GM18507 (cell line): ENCODE measurements at regions not wholly inside any gene's neighbourhood (a gene's known extent, or its start where the extent isn't known, plus 50 kb on each side); places are given as distances from the start of the nearest gene placed in this dataset.
"Not testable (repeated sequence)": the region's sequence is repeated elsewhere in the genome, so short reads cannot be mapped to it uniquely, and the experiment has no call there.

Source experiments
- DNase-seq: peaks from one replicate; pipeline ENCODE4 v3.0.0; 2011; ENCODE audit warnings: low read depth; ENCODE audit not compliant: insufficient read length; ENCODE audit errors: extremely low spot score
- FAIRE-seq: peaks from 2 replicates; lab custom pipeline; 2011; peaks lifted over from hg19 to GRCh38; lab: Jason Lieb, UNC

DNA sequence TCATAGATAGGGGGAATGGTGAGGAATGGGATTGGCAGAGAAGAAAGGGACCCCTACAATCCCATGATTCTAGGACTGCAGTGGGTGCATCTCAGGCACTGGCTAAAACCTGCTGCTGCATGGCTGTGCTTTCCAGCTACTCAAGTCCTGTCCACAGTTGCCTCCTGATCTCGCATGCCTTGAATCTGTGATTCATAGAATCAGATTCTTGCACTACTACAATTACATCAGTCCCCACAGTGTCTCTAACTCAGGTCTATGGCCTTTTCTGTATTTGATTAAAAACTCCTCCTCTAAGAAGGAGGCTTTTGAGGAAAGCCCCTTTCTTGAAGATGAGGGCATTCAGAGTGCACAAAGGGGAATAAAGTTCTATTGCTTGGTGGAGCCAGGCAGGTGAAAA is 117.4 kb downstream of the LRATD1 start:
- FAIRE-seq, result no peak
- DNase-seq, result no peak

DNA sequence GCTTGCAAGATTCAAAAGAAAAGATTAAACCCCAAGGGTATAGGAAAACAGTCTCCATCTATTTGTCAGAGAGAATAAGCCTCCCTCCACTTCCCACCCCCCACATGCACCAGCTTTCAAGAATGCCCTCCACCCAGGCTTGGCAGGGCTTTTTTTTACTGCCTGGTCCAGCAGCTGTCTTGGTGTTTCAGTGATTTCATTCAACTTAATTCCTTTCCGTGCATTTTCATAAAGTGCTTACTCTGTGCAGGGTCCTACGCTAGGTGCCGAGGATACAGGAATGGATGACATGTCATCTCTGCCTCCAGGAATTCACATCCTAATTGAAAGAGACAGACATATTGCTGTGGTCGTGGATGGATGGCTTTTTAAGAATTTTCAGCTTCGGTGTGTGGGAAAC is 117.9 kb downstream of the LRATD1 start:
- FAIRE-seq, result no peak
- DNase-seq, result no peak

DNA sequence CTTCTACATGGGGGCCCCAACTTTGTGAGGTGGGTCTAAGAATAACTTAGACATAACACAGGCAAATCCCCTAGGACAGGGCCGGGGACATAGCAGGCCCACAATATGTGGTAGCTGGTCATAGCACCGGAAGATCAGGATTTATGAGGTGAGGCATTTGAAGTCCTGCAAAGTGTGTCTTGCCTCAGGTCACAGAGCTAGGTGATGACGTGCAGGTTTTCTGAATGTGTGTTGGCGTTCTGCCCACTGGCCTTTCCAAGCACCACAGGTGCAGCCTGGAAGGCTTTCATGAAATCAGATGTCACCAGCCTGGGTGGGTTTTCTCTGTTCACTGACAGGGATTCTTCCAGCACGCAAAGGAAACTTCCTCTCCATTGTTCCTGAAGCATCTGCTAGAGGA is 119.1 kb downstream of the LRATD1 start:
- FAIRE-seq (no peak), DNase-seq (no peak)

DNA sequence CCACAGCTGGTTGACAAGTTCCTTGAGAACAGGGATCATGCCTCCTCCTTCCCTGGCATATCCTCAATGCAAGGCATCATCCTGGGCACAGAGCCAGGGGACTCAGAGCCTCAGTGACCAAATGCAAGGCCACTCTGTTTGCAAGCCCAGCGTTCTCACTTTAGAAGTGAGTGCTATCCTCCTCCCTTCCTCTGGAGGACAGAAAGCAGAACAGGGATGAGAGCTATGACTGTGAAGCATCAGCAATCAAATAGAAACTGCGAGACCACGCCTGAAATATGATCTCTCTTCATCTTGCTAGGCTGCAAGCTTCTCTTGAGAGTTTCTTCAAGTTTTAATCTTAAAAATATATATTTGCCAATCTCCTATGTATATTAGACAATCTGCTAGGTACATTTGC is 119.8 kb downstream of the LRATD1 start:
- FAIRE-seq, result no peak
- no peak for DNase-seq

DNA sequence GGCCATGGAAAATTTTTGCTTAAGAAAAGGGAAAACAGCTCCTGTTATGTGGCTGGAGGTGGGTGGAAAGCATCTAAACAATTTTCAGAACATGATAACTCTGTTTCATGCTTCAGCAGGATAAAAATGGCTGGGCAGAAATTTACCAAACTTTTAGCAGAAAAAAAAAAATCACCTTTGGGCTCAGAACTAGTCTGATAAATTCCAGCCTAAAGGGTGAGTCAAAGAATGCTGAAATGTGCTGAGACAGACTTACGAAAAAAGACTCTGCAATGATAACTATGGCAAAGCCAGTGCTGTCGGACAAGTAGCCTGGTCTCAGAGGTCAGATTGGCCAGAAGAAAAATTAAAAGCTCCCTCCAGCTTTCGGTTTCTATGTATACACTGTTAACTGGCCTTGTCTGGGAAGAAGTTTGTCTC is 123.6 kb downstream of the LRATD1 start:
- DNase-seq (no peak), FAIRE-seq (no peak)

DNA sequence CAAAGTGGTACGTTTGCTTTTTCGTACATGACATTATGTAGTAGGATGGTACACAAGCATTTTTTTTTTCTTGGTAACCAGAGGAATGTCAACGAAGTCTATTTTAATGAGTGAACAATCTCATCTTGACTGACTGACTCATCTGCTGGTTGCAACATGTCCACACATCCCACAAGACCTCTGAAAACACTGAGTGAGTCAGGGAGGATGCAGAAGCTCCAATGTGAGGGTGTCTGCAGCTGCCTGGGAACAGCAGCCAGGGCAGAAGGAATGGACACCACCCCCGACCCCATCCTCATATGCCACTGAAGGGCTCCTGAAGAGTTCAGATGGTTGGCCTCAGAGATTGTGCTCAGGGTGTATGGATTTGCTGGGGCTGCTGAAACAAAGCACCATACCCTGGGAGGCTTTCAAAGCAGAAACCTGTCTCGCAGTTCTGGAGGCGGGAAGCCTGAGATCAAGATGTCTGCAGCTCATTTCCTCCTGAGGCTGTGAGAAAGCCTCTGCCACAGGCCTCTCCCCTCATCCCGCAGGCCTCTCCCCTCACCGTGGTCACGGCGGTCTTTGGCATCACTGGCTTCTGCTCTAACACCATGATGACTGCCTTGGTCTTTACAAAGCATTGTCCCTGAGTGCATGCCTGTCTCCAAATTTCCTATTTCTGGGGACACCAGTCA is 124.6 kb downstream of the LRATD1 start:
- DNase-seq, result no peak
- FAIRE-seq, result no peak

DNA sequence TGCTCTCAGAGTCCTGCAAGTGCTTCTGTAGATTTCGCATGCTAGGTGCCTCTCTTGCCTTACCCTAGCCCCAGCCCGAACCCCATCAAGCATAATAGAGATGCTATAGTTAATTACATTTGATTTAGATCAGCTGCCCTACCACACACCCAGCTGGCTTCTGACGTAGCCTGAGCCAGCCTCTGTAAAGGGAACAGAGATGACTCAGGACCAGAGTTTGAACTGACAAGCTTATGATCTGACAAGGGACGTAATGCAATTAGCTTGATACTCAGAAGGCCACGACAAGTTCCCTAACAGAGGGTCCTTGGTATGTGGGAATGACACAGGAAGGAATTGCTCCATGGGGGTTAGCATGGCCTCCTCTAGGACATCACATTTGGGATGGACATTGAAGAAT is 126.6 kb downstream of the LRATD1 start:
- DNase-seq (no peak), FAIRE-seq (no peak)

DNA sequence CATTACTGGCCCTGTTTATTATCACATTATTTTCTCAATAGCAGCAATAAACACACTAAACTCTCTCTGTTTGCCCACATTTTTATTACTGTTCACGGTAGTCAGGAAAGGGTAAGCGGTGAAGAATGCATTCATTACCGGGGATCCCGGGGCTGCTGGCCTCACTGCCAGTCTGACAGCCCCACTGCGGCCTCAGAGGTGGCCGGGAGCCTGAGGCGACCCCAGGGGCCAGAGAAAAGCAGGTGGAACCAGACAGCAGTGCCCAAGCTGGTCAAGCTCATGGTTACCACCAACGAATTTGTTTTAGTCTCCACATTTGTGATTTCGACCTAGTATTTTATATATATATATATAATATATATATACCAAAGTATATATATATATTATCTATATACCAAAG is 127.7 kb downstream of the LRATD1 start:
- DNase-seq, result no peak
- no peak for FAIRE-seq

DNA sequence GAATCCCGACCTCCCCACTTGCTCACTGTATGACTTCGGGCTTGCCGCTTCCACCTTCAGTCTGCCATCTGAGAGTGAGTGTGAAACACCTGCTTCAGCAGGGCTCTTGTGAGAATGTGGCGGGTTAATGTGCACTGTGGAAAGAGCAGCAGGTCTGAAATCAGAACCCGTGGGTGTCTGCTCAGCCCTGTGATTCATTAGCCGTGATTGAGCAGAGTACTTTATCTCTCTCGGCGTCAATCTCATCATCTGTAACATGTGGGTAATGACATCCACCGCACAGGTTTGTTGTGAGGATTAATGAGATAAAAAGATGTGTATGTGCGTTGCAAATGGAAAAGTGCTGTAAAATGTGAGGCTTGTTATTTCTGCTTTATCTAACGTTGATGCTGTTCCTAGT is 128.6 kb downstream of the LRATD1 start:
- no peak for DNase-seq
- FAIRE-seq, result no peak

DNA sequence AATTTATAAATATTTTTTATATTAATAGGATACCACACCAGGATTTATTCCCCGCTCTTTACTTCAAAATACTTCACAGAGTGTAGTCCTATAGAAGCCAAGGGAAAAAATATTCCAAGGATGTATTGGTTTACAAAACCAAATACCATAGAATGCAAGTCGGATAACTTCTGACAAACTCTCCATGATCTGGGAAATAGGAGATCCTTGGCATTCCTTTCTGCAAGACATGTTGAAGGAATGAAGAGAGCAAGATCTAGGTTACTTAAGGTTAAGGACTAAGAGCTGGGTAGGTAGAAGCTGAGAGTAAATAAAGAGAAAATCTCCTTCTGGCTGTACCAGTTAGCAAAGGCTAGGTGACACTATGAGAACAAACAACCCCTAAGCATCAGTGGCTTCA is 141.2 kb downstream of the LRATD1 start:
- FAIRE-seq (no peak), DNase-seq (no peak)

DNA sequence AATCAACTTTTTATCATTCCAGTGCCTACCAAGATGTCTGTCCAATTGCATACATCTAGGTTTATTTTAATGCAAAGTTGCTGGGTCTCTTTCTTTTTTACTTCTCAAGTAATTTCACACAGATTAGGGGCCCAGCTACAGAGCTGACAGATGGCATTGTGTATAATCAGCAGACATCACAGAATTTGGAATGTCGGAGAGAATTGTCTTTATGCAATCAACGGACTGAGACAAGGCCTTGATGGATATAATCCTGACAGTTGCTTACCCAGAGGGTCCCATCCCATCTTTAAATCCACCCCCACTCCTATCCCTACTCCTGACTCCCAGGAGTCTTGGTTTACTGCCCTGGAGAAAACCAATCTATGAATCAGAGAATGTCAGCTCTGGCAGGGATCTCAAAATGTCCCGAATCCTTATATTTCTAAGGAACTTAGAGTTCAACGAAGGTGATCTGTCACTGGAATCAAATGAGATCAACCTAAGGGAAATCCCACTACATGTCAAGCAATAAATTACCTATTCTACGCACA is 142.0 kb downstream of the LRATD1 start:
- FAIRE-seq, result no peak
- no peak for DNase-seq

DNA sequence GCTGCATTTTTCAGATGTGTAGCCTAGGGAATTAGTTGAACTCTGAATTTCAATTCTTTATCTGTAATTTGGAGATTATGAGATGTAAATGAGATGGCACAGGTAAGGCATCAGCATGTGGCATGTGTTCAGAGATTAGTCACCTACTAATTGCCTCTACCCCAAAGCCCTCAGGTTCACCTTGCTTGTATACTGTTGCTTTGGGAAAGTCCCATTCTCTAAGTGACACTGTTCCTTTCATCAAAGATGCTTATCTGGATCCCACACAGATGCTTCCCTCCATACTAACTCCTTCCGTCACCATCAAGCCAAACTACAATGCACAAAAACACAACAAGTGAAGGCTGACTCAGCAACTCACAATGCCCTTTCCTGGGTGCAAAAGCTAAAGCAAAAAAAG is 143.7 kb downstream of the LRATD1 start:
- DNase-seq (no peak), FAIRE-seq (no peak)

DNA sequence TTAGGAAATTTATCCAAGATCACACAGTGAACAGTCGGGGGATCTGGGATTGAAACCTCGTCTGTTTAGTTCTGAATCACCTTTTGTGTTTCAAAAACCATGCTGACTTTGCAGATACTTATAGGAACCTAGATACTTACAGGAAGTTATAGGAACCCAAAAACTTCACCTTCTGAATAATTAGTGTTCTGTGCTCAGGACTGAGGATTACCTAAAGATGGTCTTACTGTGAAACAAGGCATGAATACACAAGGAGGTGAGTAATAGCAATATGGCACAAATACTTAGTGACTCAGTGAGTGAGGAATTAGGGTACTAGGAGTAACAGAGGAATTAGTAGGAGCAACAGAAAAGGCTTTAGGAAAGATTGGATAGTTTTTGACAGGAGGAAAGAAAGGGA is 145.5 kb downstream of the LRATD1 start:
- no peak for FAIRE-seq
- DNase-seq, result no peak

DNA sequence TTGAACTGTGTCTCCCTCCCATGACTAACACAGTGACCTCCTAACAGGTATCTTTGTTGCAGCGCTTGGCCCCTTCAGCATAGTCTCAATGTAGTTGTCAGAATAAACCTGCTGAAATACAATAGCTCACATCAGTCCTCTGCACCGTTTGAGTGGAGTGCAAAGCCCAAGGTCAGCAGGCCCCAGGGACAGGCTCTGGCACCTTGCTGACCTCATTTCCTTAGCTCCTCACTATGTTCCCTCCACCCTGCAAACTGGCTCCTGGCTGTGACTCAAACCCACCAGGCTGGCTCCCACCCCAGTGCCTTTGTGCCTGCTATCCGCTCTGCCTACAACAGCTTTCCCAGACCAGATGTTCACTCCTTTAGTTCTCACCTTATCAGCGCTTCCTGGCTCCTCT is 146.7 kb downstream of the LRATD1 start:
- FAIRE-seq, result no peak
- no peak for DNase-seq

DNA sequence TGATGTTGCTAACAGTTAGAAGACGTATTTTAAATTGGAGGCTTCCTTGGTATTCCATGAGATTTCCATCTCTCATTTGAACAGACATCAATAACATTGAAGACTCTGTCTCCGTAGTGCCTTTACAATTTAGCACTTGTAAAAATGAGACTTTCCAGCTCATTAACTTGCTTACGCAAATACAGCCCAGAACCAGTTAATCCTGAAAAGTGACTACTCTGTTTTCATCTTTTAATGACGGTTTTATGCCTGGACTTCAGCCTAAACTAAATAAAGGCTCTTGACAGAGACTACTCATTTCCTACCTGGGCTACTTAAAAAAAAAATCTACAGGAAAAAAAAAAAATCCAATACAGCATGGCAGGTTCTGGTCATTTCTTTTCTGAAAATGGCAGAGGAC is 148.6 kb downstream of the LRATD1 start:
- no peak for FAIRE-seq
- no peak for DNase-seq

DNA sequence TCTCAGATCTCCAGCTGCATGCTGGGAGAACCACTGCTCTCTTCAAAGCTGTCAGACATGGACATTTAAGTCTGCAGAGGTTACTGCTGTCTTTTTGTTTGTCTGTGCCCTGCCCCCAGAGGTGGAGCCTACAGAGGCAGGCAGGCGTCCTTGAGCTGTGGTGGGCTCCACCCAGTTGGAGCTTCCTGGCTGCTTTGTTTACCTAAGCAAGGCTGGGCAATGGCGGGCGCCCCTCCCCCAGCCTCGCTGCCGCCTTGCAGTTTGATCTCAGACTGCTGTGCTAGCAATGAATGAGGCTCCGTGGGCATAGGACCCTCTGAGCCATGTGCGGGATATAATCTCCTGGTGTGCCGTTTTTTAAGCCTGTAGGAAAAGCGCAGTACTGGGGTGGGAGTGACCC is 156.3 kb downstream of the LRATD1 start:
- not testable (repeated sequence) for FAIRE-seq, DNase-seq

DNA sequence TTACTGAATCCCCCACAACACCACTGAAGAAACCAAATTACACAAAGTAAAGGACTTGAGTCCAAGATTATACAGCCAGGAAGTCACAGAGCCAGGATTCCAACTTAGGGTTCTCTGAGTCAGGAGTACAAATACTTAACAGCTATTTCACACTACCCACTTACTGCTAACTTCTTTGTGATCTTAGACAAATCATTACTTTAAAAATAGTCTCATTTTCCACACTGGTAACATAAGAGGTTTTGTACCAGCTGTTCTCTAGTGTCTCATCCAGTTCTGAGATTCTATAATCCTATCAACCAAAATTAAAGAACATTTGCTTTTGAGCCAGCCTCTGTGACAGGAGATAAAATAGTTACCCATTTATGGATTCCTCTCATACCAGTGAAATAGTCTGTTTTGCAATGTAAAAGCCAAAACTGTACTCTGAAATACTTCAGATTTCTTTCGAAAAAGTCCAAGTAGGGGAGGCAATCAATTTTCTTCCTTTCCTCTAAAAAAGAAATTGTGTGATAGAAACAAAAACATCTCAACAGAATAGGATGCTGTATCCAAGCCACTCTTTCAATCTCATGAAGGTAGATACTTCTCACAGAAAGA is 157.6 kb downstream of the LRATD1 start:
- DNase-seq (no peak), FAIRE-seq (no peak)

DNA sequence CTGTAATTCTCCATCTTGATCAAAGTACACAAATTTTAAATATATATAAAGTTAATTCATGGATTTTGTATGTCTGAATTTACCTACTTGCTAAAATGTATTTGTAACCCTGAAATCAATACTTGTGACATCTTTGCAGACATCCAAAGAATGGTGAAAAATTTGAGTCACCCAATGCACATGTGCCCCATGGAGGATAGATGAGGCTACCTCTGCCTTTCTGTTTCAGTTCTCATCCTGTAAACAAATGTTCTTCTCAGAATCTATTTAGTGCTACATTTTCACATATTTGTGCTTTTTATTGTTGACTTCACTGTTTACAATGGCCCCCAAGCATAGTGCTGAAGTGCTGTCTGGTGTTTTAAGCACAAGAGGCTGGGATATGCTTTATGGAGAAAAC is 171.5 kb downstream of the LRATD1 start:
- FAIRE-seq, result no peak
- no peak for DNase-seq

DNA sequence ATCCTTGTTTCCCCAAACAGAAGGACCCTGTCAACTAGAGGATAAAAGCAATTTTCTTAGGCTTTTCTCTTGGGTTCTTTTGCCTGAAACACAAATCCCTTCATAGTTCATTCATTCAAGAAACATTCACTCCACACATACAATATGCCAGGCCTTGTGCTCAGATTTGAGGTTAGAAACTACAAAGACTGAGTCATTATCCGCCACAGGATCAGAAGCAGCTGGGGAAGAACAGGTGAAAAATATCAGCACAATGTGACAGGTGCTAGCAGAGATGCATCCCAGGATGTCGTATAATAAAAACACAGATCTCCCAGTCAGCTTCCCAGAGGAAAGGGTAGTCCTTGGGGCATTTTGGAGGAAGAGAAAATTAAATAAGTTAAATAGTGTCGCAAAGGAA is 172.4 kb downstream of the LRATD1 start:
- DNase-seq, result no peak

DNA sequence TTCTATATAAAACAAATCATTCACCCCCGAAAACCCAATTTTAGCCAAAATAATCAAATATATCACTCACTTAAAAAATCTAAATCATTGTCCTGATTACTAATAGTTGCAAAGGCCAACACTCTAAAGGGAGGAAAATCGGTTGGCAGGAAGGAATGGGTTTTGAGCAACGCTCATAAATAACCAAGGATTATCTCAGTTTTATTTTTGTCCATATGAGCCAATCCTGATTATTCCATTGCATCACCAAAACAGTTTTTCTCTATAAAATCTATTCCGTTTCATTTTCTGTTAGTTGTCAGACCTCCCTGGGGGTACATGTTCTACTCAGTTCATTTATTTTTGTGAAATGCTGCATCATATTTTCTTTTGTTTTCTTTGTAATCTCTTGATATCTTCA is 174.1 kb downstream of the LRATD1 start:
- FAIRE-seq (no peak), DNase-seq (no peak)

More for the DNA sequence above, 172.4 kb downstream of the LRATD1 start:
- FAIRE-seq, result no peak

DNA sequence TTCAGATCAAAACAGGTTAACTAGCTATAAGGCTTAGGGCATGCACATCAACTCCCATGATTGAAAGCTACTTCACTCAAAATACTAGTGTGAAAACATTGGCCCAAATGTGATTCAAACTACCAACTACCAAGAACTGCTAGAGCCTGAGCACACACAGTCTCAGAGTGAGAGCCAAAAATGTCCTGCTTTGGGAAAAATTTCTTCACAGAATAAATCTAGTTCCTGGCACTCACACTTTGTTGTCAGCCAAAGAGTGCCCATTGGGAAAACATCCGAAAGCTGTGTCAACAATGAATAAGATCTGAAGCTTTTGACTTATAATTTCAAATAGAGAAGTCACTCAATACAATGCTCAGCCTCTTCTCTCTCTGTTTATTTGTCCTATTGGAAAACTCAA is 182.7 kb downstream of the LRATD1 start:
- DNase-seq (no peak), FAIRE-seq (no peak)
